Endothelial cell of umbilical vein (primary cell): ENCODE measurements at regions not wholly inside any gene's neighbourhood (a gene's known extent, or its start where the extent isn't known, plus 50 kb on each side); places are given as distances from the start of the nearest gene placed in this dataset.

ENCODE experiments used
- BruUV-seq: library from RNA; stranded (reverse); fragments of 400-500 nt; replicated peaks from 2 replicates; lab custom pipeline; 2021; lab: Mats Ljungman, UMichigan
- CTCF ChIA-PET: fragments of 300-600, 350-600 bp; sonication (Branson Sonifier 250); formaldehyde crosslinking; loops from one replicate; lab custom pipeline; 2021; ENCODE audit warnings: antibody characterized with exemption, inconsistent platforms; lab: Charles Lee
- POLR2A ChIA-PET: fragments of 300-600, 350-600 bp; sonication (Branson Sonifier 250); formaldehyde crosslinking; loops from one replicate; lab custom pipeline; 2021; ENCODE audit warnings: antibody characterized with exemption, inconsistent platforms; lab: Charles Lee
- DNase-seq: peaks from one replicate; pipeline ENCODE4 v3.0.0-alpha.2; 2011; ENCODE audit warnings: low read depth, low spot score
- FAIRE-seq: peaks from 2 replicates; lab custom pipeline; 2011; peaks lifted over from hg19 to GRCh38; lab: Jason Lieb, UNC
- H2AFZ ChIP-seq: 2 replicates; pipeline ENCODE4 v1.6.0; 2012; ENCODE audit warnings: low read depth, low read length, control low read depth, inconsistent platforms
- H3K27ac ChIP-seq: 2 replicates; pipeline ENCODE4 v1.5.1; 2011; ENCODE audit warnings: low read depth, mild to moderate bottlenecking, control low read depth, low read length, moderate library complexity; ENCODE audit not compliant: insufficient read depth
- H3K27me3 ChIP-seq, 2 experiments: 2 replicates each; pipeline versions ENCODE4 v1.6.0 to v1.6.1; 2011; ENCODE audit warnings: low read length in 2 of 2, mixed read lengths in 1 of 2; ENCODE audit not compliant: control insufficient read depth in 2 of 2, insufficient read depth in 2 of 2
- H3K36me3 ChIP-seq, 2 experiments: 2 replicates in 1 of 2; 3 replicates in 1 of 2; pipeline ENCODE4 v1.5.1; 2011; ENCODE audit warnings: low read length in 2 of 2, mild to moderate bottlenecking in 1 of 2, moderate library complexity in 1 of 2; ENCODE audit not compliant: control insufficient read depth in 2 of 2, insufficient read depth in 2 of 2; ENCODE audit errors: extremely low read depth in 1 of 2
- H3K4me1 ChIP-seq: 3 replicates; pipeline ENCODE4 v1.5.1; 2011; ENCODE audit warnings: mild to moderate bottlenecking, low read length; ENCODE audit not compliant: control insufficient read depth, insufficient read depth; ENCODE audit errors: extremely low read depth
- H3K4me2 ChIP-seq: 2 replicates; pipeline ENCODE4 v1.6.1; 2011; ENCODE audit warnings: low read length, control low read depth, mixed read lengths; ENCODE audit not compliant: insufficient read depth
- H3K4me3 ChIP-seq, 3 experiments: fragments of 200-600 bp in 1 of 3; sonication (generic), shearing (Covaris generic) in 1 of 3; replicated peaks in 1 of 3; 2 replicates each; pipeline ENCODE4 v1.5.1; 2011 to 2016; ENCODE audit warnings: control low read depth in 3 of 3, low read length in 3 of 3, mild to moderate bottlenecking in 2 of 3, inconsistent platforms in 1 of 3, low read depth in 1 of 3, moderate library complexity in 1 of 3; ENCODE audit not compliant: insufficient read depth in 1 of 3
- H3K79me2 ChIP-seq: 2 replicates; pipeline ENCODE4 v1.6.0; 2012; ENCODE audit warnings: low read length, inconsistent platforms; ENCODE audit not compliant: control insufficient read depth, insufficient read depth
- H3K9ac ChIP-seq: replicated peaks from 2 replicates; pipeline ENCODE3; 2011; ENCODE audit warnings: low read length, control low read depth; ENCODE audit not compliant: insufficient read depth; ENCODE audit errors: extremely low read depth
- H3K9me1 ChIP-seq: replicated peaks from 3 replicates; pipeline ENCODE4 v1.6.0; 2011; ENCODE audit warnings: mild to moderate bottlenecking, low read length; ENCODE audit not compliant: control insufficient read depth, insufficient read depth; ENCODE audit errors: extremely low read depth
- H3K9me3 ChIP-seq: replicated peaks from 2 replicates; pipeline ENCODE4 v1.5.1; 2012; ENCODE audit warnings: low read length, inconsistent platforms; ENCODE audit not compliant: control insufficient read depth, insufficient read depth
- H4K20me1 ChIP-seq: replicated peaks from 2 replicates; pipeline ENCODE3; 2011; ENCODE audit warnings: mild to moderate bottlenecking, low read length; ENCODE audit not compliant: control insufficient read depth, insufficient read depth; ENCODE audit errors: extremely low read depth
- CTCF ChIP-seq, 2 donors: IDR thresholded peaks; 1 replicate in 1 of 2; 2 replicates in 1 of 2; pipeline ENCODE4 v1.5.1; 2011; ENCODE audit warnings: low read length in 2 of 2, mild to moderate bottlenecking in 2 of 2, moderate library complexity in 2 of 2, control low read depth in 1 of 2, inconsistent platforms in 1 of 2, low read depth in 1 of 2; ENCODE audit not compliant: insufficient read depth in 1 of 2; ENCODE audit errors: extremely low read depth in 1 of 2
- EZH2 ChIP-seq: IDR thresholded peaks from 2 replicates; pipeline ENCODE4 v1.6.1; 2012; ENCODE audit warnings: borderline replicate concordance, low read depth, mild to moderate bottlenecking, moderate library complexity, low read length, inconsistent platforms; ENCODE audit not compliant: severe bottlenecking
- FOS ChIP-seq: IDR thresholded peaks from 2 replicates; pipeline ENCODE4 v1.6.1; 2011; ENCODE audit warnings: mild to moderate bottlenecking, low read length, moderate library complexity, borderline replicate concordance; ENCODE audit not compliant: insufficient read depth
- GATA2 ChIP-seq: IDR thresholded peaks from 2 replicates; pipeline ENCODE4 v1.7.0; 2011; ENCODE audit warnings: low read depth, mild to moderate bottlenecking, moderate library complexity, mixed read lengths, low read length; ENCODE audit not compliant: insufficient read length, insufficient read depth
- MAX ChIP-seq: IDR thresholded peaks from 2 replicates; pipeline ENCODE4 v1.6.1; 2011; ENCODE audit not compliant: insufficient read depth, insufficient read length
- MYC ChIP-seq: IDR thresholded peaks from one replicate; pipeline ENCODE4 v1.6.1; 2011; ENCODE audit warnings: mild to moderate bottlenecking, low read depth, low read length
- POLR2A ChIP-seq: IDR thresholded peaks from 2 replicates; pipeline ENCODE4 v1.6.1; 2012; ENCODE audit warnings: low read depth, mild to moderate bottlenecking, control low read depth, low read length
- dilution Hi-C: fragments of 300-500 bp; cut with MboI; formaldehyde crosslinking; loops from one replicate; pipeline ENCODE4 v1.15.0; 2019; ENCODE audit warnings: low sequenced_read_pairs; ENCODE audit not compliant: extremely low pct_ligation_motif_present
- intact Hi-C: fragments of 100-400 bp; cut with micrococcal nuclease; formaldehyde crosslinking; loops from one replicate; pipeline ENCODE4 v1.10.0; 2022

GRCh38 chr16:19365486-19365885 is 52.2 kb upstream of the TMC5 start:
- H2AFZ ChIP-seq = no peak overlapping the region
- CTCF ChIA-PET = interaction anchor here (0.8 to 1.0 kb wide), 2 partner anchors 137 to 280 kb away, joined by 3 to 4 read pairs; no protein-coding TSS in a partner anchor
- TF ChIP-seq POLR2A = no peak
- TF ChIP-seq FOS = no peak
- TF ChIP-seq MYC = no peak
- TF ChIP-seq MAX = no peak
- TF ChIP-seq EZH2 = no peak
- no peak for TF ChIP-seq CTCF (IDR thresholded peaks at IDR 0.05; ENCODE audit: extremely low read depth in 1 of 2, insufficient read depth in 1 of 2, low read depth in 1 of 2, low read length in 2 of 2)
- no peak for TF ChIP-seq GATA2
- no peaks in the 10 kb centered on the region for H3K4me1 ChIP-seq
- FAIRE-seq (no peak), DNase-seq (no peak)
- H3K4me3 ChIP-seq = no peak overlapping the region
- H3K4me2 ChIP-seq = no peak overlapping the region
- H3K9ac ChIP-seq = no peak overlapping the region
- intact Hi-C loops (no loop called here), dilution Hi-C loops (no loop called here)
- H4K20me1 ChIP-seq = no peaks in the 10 kb centered on the region
- BruUV-seq = no TSS peak
- no peaks in the 10 kb centered on the region for H3K9me3 ChIP-seq
- H3K36me3 ChIP-seq = no peaks in the 10 kb centered on the region
- POLR2A ChIA-PET = no interaction called here
- no peak overlapping the region for H3K27ac ChIP-seq
- no peaks in the 10 kb centered on the region for H3K27me3 ChIP-seq
- no peaks in the 10 kb centered on the region for H3K79me2 ChIP-seq
- H3K9me1 ChIP-seq = no peaks in the 10 kb centered on the region
